GM06990 (cell line): ENCODE measurements at regions not wholly inside any gene's neighbourhood (a gene's known extent, or its start where the extent isn't known, plus 50 kb on each side); places are given as distances from the start of the nearest gene placed in this dataset.

Experiments used
- DNase-seq: peaks from one replicate; pipeline ENCODE4 v3.0.0-alpha.2; 2011; ENCODE audit not compliant: insufficient read length; ENCODE audit errors: extremely low read depth
- H3K27me3 ChIP-seq: replicated peaks from 2 replicates; pipeline ENCODE4 v1.6.0; 2011; ENCODE audit warnings: low read length; ENCODE audit not compliant: control insufficient read depth, insufficient read depth
- H3K36me3 ChIP-seq: 2 replicates; pipeline ENCODE4 v1.5.1; 2011; ENCODE audit warnings: low read length; ENCODE audit not compliant: control insufficient read depth, insufficient read depth
- H3K4me3 ChIP-seq: replicated peaks from 2 replicates; pipeline ENCODE4 v1.5.1; 2011; ENCODE audit warnings: low read depth, mild to moderate bottlenecking, control low read depth, low read length
- CTCF ChIP-seq: IDR thresholded peaks from 2 replicates; pipeline ENCODE4 v1.5.1; 2011; ENCODE audit warnings: low read length, control low read depth, mild to moderate bottlenecking, inconsistent platforms; ENCODE audit not compliant: insufficient read depth, poor library complexity, severe bottlenecking

GRCh38 chr9:105930011-105930627, 235.8 kb downstream of the TMEM38B start:
- no peak overlapping the region for H3K4me3 ChIP-seq
- no peaks in the 10 kb centered on the region; the same call in 1 of the 2 replicates for H3K27me3 ChIP-seq
- no peak for DNase-seq
- H3K36me3 ChIP-seq: no peaks in the 10 kb centered on the region
- TF ChIP-seq CTCF: no peak

GRCh38 chr9:105932276-105932675, 237.9 kb downstream of the TMEM38B start:
- no peak for TF ChIP-seq CTCF
- Histone ChIP-seq H3K27me3 (no peaks in the 10 kb centered on the region; the same call in 1 of the 2 replicates), H3K36me3 (no peaks in the 10 kb centered on the region), H3K4me3 (no peak overlapping the region)
- no peak for DNase-seq

GRCh38 chr9:105950448-105950847, 256.1 kb downstream of the TMEM38B start:
- DNase-seq: no peak
- TF ChIP-seq CTCF: no peak
- no peak overlapping the region for H3K4me3 ChIP-seq
- no peaks in the 10 kb centered on the region for H3K36me3 ChIP-seq
- H3K27me3 ChIP-seq: no peaks in the 10 kb centered on the region

GRCh38 chr9:105950894-105951293, 256.6 kb downstream of the TMEM38B start:
- Histone ChIP-seq H3K4me3 (no peak overlapping the region), H3K27me3 (no peaks in the 10 kb centered on the region), H3K36me3 (no peaks in the 10 kb centered on the region)
- TF ChIP-seq CTCF: no peak
- DNase-seq: no peak

GRCh38 chr9:105954517-105954916, 260.2 kb downstream of the TMEM38B start:
- no peak for TF ChIP-seq CTCF
- H3K27me3 ChIP-seq: no peaks in the 10 kb centered on the region
- DNase-seq: no peak
- H3K36me3 ChIP-seq: no peaks in the 10 kb centered on the region
- no peak overlapping the region for H3K4me3 ChIP-seq

- Histone ChIP-seq H3K27me3 (no peaks in the 10 kb centered on the region), H3K4me3 (no peak overlapping the region), H3K36me3 (no peaks in the 10 kb centered on the region)
- no peak for TF ChIP-seq CTCF
- no peak for DNase-seq
These were observed 263.5 kb downstream of the TMEM38B start for GRCh38 chr9:105957830-105958229.
